ENCODE measurements at regions not wholly inside any gene's neighbourhood (a gene's known extent, or its start where the extent isn't known, plus 50 kb on each side); places are given as distances from the start of the nearest gene placed in this dataset.

DNA sequence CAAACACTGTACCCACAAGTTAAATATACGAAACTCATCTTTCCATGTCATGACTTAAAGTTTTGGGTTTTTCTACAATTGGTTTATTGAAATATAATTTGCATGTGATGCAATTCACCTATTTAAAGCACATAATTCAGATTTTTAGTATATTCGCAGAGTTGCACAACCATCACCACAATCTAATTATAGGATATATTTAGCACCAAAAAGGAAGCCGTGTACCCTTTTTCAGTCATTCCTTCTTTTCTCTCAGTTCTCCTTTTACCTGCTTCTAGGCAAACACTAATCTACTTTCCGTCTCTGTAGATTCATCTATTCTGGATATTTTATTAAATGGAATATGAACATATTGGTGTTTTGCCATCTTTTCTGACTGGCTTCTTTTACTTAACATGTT lies 1458.1 kb upstream of the TENM4 start:
- Histone ChIP-seq H3K36me3 (ENCODE audit: control insufficient read depth in 2 of 2, extremely low read depth in 1 of 2, insufficient read depth in 2 of 2, low read length in 2 of 2) (no peaks in the 10 kb centered on the region), H3K27ac (ENCODE audit: insufficient read depth, low read depth, low read length) (no peak overlapping the region), H2AFZ (ENCODE audit: low read depth, low read length) (no peak overlapping the region), H3K9me3 (replicated peaks; ENCODE audit: control insufficient read depth, insufficient read depth, low read length) (no peaks in the 10 kb centered on the region), H3K79me2 (ENCODE audit: control insufficient read depth, insufficient read depth, low read length) (no peaks in the 10 kb centered on the region), H3K9me1 (replicated peaks; ENCODE audit: control insufficient read depth, extremely low read depth, insufficient read depth, low read length) (no peaks in the 10 kb centered on the region), H3K9ac (replicated peaks; ENCODE audit: extremely low read depth, insufficient read depth, low read length) (no peak overlapping the region), H3K4me1 (ENCODE audit: control insufficient read depth, extremely low read depth, insufficient read depth, low read length) (no peaks in the 10 kb centered on the region), H3K4me2 (ENCODE audit: insufficient read depth, low read length) (no peak overlapping the region), H3K27me3 (ENCODE audit: control insufficient read depth in 2 of 2, insufficient read depth in 2 of 2, low read length in 2 of 2) (no peaks in the 10 kb centered on the region), H3K4me3 (replicated peaks in 1 of 3; ENCODE audit: insufficient read depth in 1 of 3, low read depth in 1 of 3, low read length in 3 of 3) (no peak overlapping the region), H4K20me1 (replicated peaks; ENCODE audit: control insufficient read depth, extremely low read depth, insufficient read depth, low read length) (no peaks in the 10 kb centered on the region)
- CTCF ChIA-PET, result no interaction called here
- TF ChIP-seq MYC (IDR thresholded peaks at IDR 0.05; ENCODE audit: low read depth, low read length) (no peak), POLR2A (IDR thresholded peaks at IDR 0.05; ENCODE audit: low read depth, low read length) (no peak), GATA2 (IDR thresholded peaks at IDR 0.05; ENCODE audit: insufficient read depth, insufficient read length, low read depth, low read length) (no peak), FOS (IDR thresholded peaks at IDR 0.05; ENCODE audit: borderline replicate concordance, insufficient read depth, low read length) (no peak), EZH2 (IDR thresholded peaks at IDR 0.05; ENCODE audit: borderline replicate concordance, low read depth, low read length, severe bottlenecking) (no peak), JUN (IDR thresholded peaks at IDR 0.05; ENCODE audit: borderline replicate concordance, insufficient read depth, insufficient read length, low read depth) (no peak), POLR2AphosphoS5 (IDR thresholded peaks at IDR 0.05; ENCODE audit: insufficient read depth, low read depth, low read length) (no peak)
- TF ChIP-seq, protein P1, sequence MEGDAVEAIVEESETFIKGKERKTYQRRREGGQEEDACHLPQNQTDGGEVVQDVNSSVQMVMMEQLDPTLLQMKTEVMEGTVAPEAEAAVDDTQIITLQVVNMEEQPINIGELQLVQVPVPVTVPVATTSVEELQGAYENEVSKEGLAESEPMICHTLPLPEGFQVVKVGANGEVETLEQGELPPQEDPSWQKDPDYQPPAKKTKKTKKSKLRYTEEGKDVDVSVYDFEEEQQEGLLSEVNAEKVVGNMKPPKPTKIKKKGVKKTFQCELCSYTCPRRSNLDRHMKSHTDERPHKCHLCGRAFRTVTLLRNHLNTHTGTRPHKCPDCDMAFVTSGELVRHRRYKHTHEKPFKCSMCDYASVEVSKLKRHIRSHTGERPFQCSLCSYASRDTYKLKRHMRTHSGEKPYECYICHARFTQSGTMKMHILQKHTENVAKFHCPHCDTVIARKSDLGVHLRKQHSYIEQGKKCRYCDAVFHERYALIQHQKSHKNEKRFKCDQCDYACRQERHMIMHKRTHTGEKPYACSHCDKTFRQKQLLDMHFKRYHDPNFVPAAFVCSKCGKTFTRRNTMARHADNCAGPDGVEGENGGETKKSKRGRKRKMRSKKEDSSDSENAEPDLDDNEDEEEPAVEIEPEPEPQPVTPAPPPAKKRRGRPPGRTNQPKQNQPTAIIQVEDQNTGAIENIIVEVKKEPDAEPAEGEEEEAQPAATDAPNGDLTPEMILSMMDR (IDR thresholded peaks at IDR 0.05; ENCODE audit: extremely low read depth in 1 of 2, insufficient read depth in 1 of 2, low read depth in 1 of 2, low read length in 2 of 2), result no peak
- TF ChIP-seq, protein P2, sequence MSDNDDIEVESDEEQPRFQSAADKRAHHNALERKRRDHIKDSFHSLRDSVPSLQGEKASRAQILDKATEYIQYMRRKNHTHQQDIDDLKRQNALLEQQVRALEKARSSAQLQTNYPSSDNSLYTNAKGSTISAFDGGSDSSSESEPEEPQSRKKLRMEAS (IDR thresholded peaks at IDR 0.05; ENCODE audit: insufficient read depth, insufficient read length), result no peak
- POLR2A ChIA-PET, result no interaction called here
- DNase-seq (ENCODE audit: low read depth, low spot score) (no peak), FAIRE-seq (no peak)
- BruUV-seq (replicated peaks), result no TSS peak
- intact Hi-C loops (cut with micrococcal nuclease) (no loop called here), dilution Hi-C loops (cut with MboI; ENCODE audit: extremely low pct_ligation_motif_present, low sequenced_read_pairs) (no loop called here)
